Cardiac muscle cell (in vitro differentiated cells and primary cell): ENCODE measurements at regions not wholly inside any gene's neighbourhood (a gene's known extent, or its start where the extent isn't known, plus 50 kb on each side); places are given as distances from the start of the nearest gene placed in this dataset.

Experiments
- DNase-seq, 2 donors: peaks; one replicate each; pipeline versions ENCODE4 v3.0.0 to v3.0.0-alpha.2; 2010 to 2017; ENCODE audit warnings: low read depth in 1 of 2, low spot score in 1 of 2
- H3K27ac ChIP-seq: fragments of 200-600 bp; sonication (generic); 2 replicates; pipeline ENCODE4 v1.5.1; 2016
- H3K27me3 ChIP-seq: fragments of 200-600 bp; sonication (generic); 2 replicates; pipeline ENCODE4 v1.6.0; 2016; ENCODE audit warnings: control low read depth
- H3K36me3 ChIP-seq: fragments of 200-600 bp; sonication (generic); 2 replicates; pipeline ENCODE4 v1.5.1; 2016; ENCODE audit warnings: control low read depth
- H3K4me1 ChIP-seq: fragments of 200-600 bp; sonication (generic); 2 replicates; pipeline ENCODE4 v1.8.1; 2017; ENCODE audit warnings: low read depth, mild to moderate bottlenecking, mixed run types
- H3K4me3 ChIP-seq: fragments of 200-600 bp; sonication (generic); 2 replicates; pipeline ENCODE4 v1.5.1; 2016; ENCODE audit warnings: mild to moderate bottlenecking
- H3K9me3 ChIP-seq: fragments of 200-600 bp; sonication (generic); 2 replicates; pipeline ENCODE4 v1.5.1; 2017; ENCODE audit warnings: low read depth, mild to moderate bottlenecking, control low read depth
- CTCF ChIP-seq: IDR thresholded peaks from 2 replicates; pipeline ENCODE4 v1.5.1; 2012; ENCODE audit warnings: low read depth, mild to moderate bottlenecking, low read length

- no peak overlapping the region for H3K27ac ChIP-seq
- DNase-seq = no peak
- no peaks in the 10 kb centered on the region for H3K9me3 ChIP-seq
- no peaks in the 10 kb centered on the region for H3K36me3 ChIP-seq
- no peak overlapping the region for H3K4me3 ChIP-seq
- H3K4me1 ChIP-seq = no peaks in the 10 kb centered on the region
- no peaks in the 10 kb centered on the region for H3K27me3 ChIP-seq
- no peak for TF ChIP-seq CTCF
These were observed 292.9 kb upstream of the GADL1 start for GRCh38 chr3:31187380-31187779.

DNA sequence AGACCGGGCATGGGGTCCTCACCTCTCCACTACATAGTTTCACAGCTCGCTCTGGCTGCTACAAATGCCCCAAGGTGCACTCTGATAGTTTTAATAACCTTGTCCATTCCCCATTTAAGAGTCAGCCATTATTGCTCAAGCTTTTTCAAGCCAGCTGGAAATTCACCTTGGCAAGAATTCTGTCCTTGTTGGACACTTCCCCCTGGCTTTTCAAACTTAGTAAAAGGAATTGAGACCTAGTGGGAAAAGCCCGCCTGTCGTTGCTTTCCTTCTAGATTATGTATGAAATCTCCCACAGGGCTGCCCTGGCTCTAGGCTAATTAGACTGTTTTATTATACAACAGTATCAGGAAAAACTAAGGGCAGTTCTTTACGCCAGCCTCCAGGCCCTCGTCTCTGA is 293.7 kb upstream of the GADL1 start:
- no peak for TF ChIP-seq CTCF
- Histone ChIP-seq H3K36me3 (no peaks in the 10 kb centered on the region), H3K9me3 (no peaks in the 10 kb centered on the region), H3K4me1 (no peaks in the 10 kb centered on the region), H3K27ac (no peak overlapping the region), H3K4me3 (no peak overlapping the region), H3K27me3 (no peaks in the 10 kb centered on the region)
- no peak for DNase-seq

GRCh38 chr3:31189330-31189729 is 294.9 kb upstream of the GADL1 start:
- DNase-seq = no peak
- H3K9me3 ChIP-seq = no peaks in the 10 kb centered on the region
- no peaks in the 10 kb centered on the region for H3K36me3 ChIP-seq
- no peaks in the 10 kb centered on the region for H3K27me3 ChIP-seq
- H3K27ac ChIP-seq = no peak overlapping the region
- no peak overlapping the region for H3K4me3 ChIP-seq
- TF ChIP-seq CTCF = no peak
- H3K4me1 ChIP-seq = no peaks in the 10 kb centered on the region

DNA sequence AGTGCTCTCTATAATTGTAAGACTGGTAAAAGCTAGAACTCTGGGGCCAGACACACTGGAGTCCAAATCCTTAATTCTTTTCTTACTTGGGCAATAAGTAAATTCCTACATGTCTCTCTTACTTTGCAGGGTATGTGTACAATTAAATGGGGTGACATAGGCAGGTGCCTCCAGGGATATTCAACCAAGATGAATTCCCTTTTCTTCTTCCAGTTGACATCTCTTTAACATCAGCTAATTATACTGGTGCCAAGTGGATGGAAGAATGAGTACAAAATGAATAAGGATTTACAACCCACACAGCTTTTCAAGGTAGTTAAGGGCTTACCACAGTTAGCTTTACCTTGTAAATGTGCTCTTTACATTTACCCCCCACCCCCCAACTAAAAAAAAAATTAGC is 295.5 kb upstream of the GADL1 start:
- DNase-seq = no peak
- H3K9me3 ChIP-seq = no peaks in the 10 kb centered on the region
- no peaks in the 10 kb centered on the region for H3K36me3 ChIP-seq
- H3K4me3 ChIP-seq = no peak overlapping the region
- H3K4me1 ChIP-seq = no peaks in the 10 kb centered on the region
- H3K27ac ChIP-seq = no peak overlapping the region
- H3K27me3 ChIP-seq = no peaks in the 10 kb centered on the region
- no peak for TF ChIP-seq CTCF

DNA sequence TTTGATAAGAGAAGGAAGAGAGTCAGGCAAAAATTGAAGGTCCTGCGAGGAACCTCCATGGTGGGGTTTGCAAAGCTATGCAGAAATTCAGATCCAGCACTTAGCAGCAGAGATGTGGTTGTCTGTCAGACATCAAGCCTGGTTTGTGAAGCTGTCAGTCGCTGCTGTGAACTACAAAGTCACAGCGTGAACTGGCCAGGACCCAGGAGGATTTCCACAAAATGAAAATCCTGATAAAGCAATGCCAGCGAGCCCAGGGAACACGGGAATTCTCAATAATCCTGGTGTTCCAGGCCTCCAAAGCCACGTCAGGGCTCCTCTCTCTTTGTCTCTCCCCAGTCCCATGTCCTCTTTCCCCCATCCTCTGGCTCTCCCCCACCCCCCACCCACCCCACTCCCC is 296.9 kb upstream of the GADL1 start:
- DNase-seq = no peak
- Histone ChIP-seq H3K4me1 (peaks cover under 1% of the 10 kb centered on the region), H3K36me3 (no peaks in the 10 kb centered on the region), H3K4me3 (no peak overlapping the region), H3K27me3 (no peaks in the 10 kb centered on the region), H3K9me3 (no peaks in the 10 kb centered on the region), H3K27ac (no peak overlapping the region)
- TF ChIP-seq CTCF = no peak

GRCh38 chr3:31193429-31193828 is 299.0 kb upstream of the GADL1 start:
- H3K4me3 ChIP-seq = no peak overlapping the region
- DNase-seq = no peak
- no peak for TF ChIP-seq CTCF
- H3K27me3 ChIP-seq = no peaks in the 10 kb centered on the region
- peaks cover 10% of the 10 kb centered on the region for H3K4me1 ChIP-seq
- H3K9me3 ChIP-seq = no peaks in the 10 kb centered on the region
- H3K27ac ChIP-seq = no peak overlapping the region
- no peaks in the 10 kb centered on the region for H3K36me3 ChIP-seq
